GM23338 (cell line): ENCODE measurements at regions not wholly inside any gene's neighbourhood (a gene's known extent, or its start where the extent isn't known, plus 50 kb on each side); places are given as distances from the start of the nearest gene placed in this dataset.

Experiments
- ATAC-seq: fragments of 200-7000 bp; cut with Tn5 transposase; 3 replicates; pipeline ENCODE4 v1.9.1; 2020
- DNase-seq: peaks from one replicate; pipeline ENCODE4 v3.0.0-alpha.2; 2015; ENCODE audit warnings: low spot score
- H2AFZ ChIP-seq: fragments of 200-600 bp; sonication (generic); 2 replicates; pipeline ENCODE4 v1.8.0; 2016; ENCODE audit warnings: antibody characterized with exemption, mild to moderate bottlenecking, moderate library complexity
- H3F3A ChIP-seq: fragments of 200-600 bp; sonication (generic); replicated peaks from 2 replicates; pipeline ENCODE4 v1.8.0; 2017; ENCODE audit warnings: antibody characterized with exemption, mixed run types, low read depth
- H3K27ac ChIP-seq: fragments of 200-600 bp; sonication (generic); 2 replicates; pipeline ENCODE4 v1.6.1; 2016; ENCODE audit warnings: low read depth
- H3K27me3 ChIP-seq: fragments of 200-600 bp; sonication (generic); 2 replicates; pipeline ENCODE4 v1.8.0; 2016; ENCODE audit warnings: mild to moderate bottlenecking, mixed run types, moderate library complexity; ENCODE audit not compliant: insufficient read depth
- H3K36me3 ChIP-seq: fragments of 200-600 bp; sonication (generic); 2 replicates; pipeline ENCODE4 v1.8.0; 2016; ENCODE audit warnings: mild to moderate bottlenecking; ENCODE audit not compliant: insufficient read depth
- H3K4me1 ChIP-seq: fragments of 200-600 bp; sonication (generic); 2 replicates; pipeline ENCODE4 v1.8.0; 2016; ENCODE audit warnings: mild to moderate bottlenecking, moderate library complexity; ENCODE audit not compliant: insufficient read depth
- H3K4me2 ChIP-seq: fragments of 200-600 bp; sonication (generic); 2 replicates; pipeline ENCODE4 v1.7.1; 2017; ENCODE audit warnings: mixed run types
- H3K4me3 ChIP-seq: fragments of 200-600 bp; sonication (generic); 2 replicates; pipeline ENCODE4 v1.6.1; 2016; ENCODE audit warnings: mixed run types
- H3K79me2 ChIP-seq: fragments of 200-600 bp; sonication (generic); replicated peaks from 2 replicates; pipeline ENCODE4 v1.8.0; 2017; ENCODE audit warnings: mild to moderate bottlenecking; ENCODE audit not compliant: insufficient read depth
- H3K9me2 ChIP-seq: fragments of 200-600 bp; sonication (generic); 2 replicates; pipeline ENCODE4 v1.8.0; 2017; ENCODE audit not compliant: insufficient read depth
- H4K20me1 ChIP-seq: fragments of 200-600 bp; sonication (generic); replicated peaks from 2 replicates; pipeline ENCODE4 v1.8.0; 2017; ENCODE audit warnings: mild to moderate bottlenecking; ENCODE audit not compliant: insufficient read depth
- H3K27ac Mint-ChIP-seq: 2 replicates; pipeline ENCODE4 v1.8.0; 2020; ENCODE audit warnings: inconsistent platforms, mild to moderate bottlenecking, moderate library complexity, mixed read lengths
- H3K27me3 Mint-ChIP-seq: 3 replicates; pipeline ENCODE4 v1.8.0; 2022; ENCODE audit warnings: low read depth, mild to moderate bottlenecking, moderate library complexity, mixed read lengths, inconsistent platforms; ENCODE audit not compliant: insufficient read depth, poor library complexity
- H3K36me3 Mint-ChIP-seq: 3 replicates; pipeline ENCODE4 v1.8.0; 2021; ENCODE audit warnings: low read depth, mild to moderate bottlenecking, inconsistent platforms, moderate library complexity, mixed read lengths
- H3K4me1 Mint-ChIP-seq: 3 replicates; pipeline ENCODE4 v1.8.0; 2020; ENCODE audit warnings: mild to moderate bottlenecking, inconsistent platforms, mixed read lengths
- H3K4me3 Mint-ChIP-seq: 3 replicates; pipeline ENCODE4 v1.8.0; 2021; ENCODE audit warnings: moderate library complexity, mild to moderate bottlenecking, inconsistent platforms, mixed read lengths
- H3K9me3 Mint-ChIP-seq: 3 replicates; pipeline ENCODE4 v1.8.0; 2020; ENCODE audit warnings: moderate library complexity, mild to moderate bottlenecking, inconsistent platforms, mixed read lengths
- CREB1 ChIP-seq: fragments of 250-450 bp; sonication (Bioruptor Pico); IDR thresholded peaks from 2 replicates; pipeline ENCODE4 v1.5.0; 2020; ENCODE audit warnings: low read depth, mild to moderate bottlenecking, moderate library complexity
- EZH2 ChIP-seq: fragments of 200-600 bp; sonication (generic); IDR thresholded peaks from one replicate; pipeline ENCODE4 v1.8.0; 2017; ENCODE audit warnings: antibody characterized with exemption, mild to moderate bottlenecking, low read depth; ENCODE audit not compliant: unreplicated experiment
- EZH2phosphoT487 ChIP-seq: fragments of 200-600 bp; sonication (generic); IDR thresholded peaks from one replicate; pipeline ENCODE4 v1.8.1; 2018; ENCODE audit warnings: antibody characterized with exemption; ENCODE audit not compliant: unreplicated experiment
- JUNB ChIP-seq: IDR thresholded peaks from one replicate; pipeline ENCODE4 v1.6.1; 2016; ENCODE audit warnings: antibody characterized with exemption; ENCODE audit not compliant: unreplicated experiment
- NANOG ChIP-seq: IDR thresholded peaks from 2 replicates; pipeline ENCODE4 v1.6.1; 2016; ENCODE audit warnings: antibody characterized with exemption, borderline replicate concordance
- POLR2AphosphoS5 ChIP-seq: IDR thresholded peaks from 2 replicates; pipeline ENCODE4 v1.6.1; 2016; ENCODE audit warnings: antibody characterized with exemption, low read depth
- STAT1 ChIP-seq: IDR thresholded peaks from one replicate; pipeline ENCODE4 v1.6.1; 2016; ENCODE audit warnings: antibody characterized with exemption; ENCODE audit not compliant: unreplicated experiment
- ZNF114 ChIP-seq: fragments of 250-450 bp; sonication (Bioruptor Pico); IDR thresholded peaks from 2 replicates; pipeline ENCODE4 v1.5.0; 2020; ENCODE audit warnings: mild to moderate bottlenecking, moderate library complexity
- ZNF331 ChIP-seq: fragments of 250-450 bp; sonication (Bioruptor Pico); IDR thresholded peaks from 2 replicates; pipeline ENCODE4 v1.5.0; 2020; ENCODE audit warnings: low read depth, mild to moderate bottlenecking, moderate library complexity
- TF ChIP-seq, protein P1 (sequence below): IDR thresholded peaks from 2 replicates; pipeline ENCODE4 v1.6.1; 2016; ENCODE audit warnings: antibody characterized with exemption
- TF ChIP-seq, protein P2 (sequence below): IDR thresholded peaks from one replicate; pipeline ENCODE4 v1.6.1; 2018; ENCODE audit warnings: antibody characterized with exemption; ENCODE audit not compliant: unreplicated experiment
- TF ChIP-seq, protein P3 (sequence below): fragments of 250-450 bp; sonication (Bioruptor Pico); IDR thresholded peaks from 2 replicates; pipeline ENCODE4 v1.5.0; 2020; ENCODE audit warnings: mild to moderate bottlenecking, moderate library complexity
- TF ChIP-seq, protein P4 (sequence below), 2 experiments: fragments of 200-600 bp in 1 of 2; sonication (generic) in 1 of 2; conservative IDR thresholded peaks; 2 replicates each; pipeline versions ENCODE4 v1.5.1 to v1.6.1; 2016 to 2017; ENCODE audit warnings: antibody characterized with exemption in 2 of 2, low read depth in 2 of 2, mild to moderate bottlenecking in 2 of 2, moderate library complexity in 1 of 2

DNA sequence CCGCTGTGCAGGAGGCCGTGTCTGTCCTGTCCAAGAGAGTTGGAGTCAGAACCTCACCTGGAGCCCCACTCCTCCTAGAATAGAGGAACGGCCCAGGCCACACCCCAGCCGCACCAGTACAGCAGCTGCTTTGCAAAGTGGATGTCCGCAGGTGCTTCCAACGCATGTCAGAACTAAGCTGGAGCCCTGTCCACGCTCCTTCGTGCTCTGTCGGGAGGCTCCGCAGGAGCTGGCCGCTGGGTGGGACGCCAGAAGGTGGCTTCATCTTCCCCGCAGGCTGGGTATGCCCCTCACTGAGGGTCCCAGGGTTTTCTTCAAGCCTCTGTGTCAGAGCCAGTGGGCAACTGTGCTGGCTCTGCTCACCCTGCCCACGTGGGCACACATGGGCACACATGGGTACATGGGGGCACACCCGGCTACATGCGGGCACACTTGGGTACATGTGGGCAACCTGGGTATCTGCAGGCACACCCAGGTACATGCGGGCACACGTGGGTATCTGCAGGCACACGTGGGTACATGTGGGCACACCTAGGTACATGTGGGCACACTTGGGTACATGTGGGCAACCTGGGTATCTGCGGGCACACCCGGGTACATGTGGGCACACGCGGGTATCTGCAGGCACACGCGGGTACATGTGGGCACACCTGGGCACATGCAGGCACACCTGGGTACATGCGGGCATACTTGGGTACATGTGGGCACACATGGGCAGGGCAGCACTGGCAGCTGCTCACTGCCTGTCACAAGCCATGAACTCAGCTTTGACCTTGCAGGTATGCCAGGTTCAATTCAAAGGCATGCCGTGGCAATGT lies 67.1 kb upstream of the CTDP1 start:
- Mint-ChIP-seq H3K4me1 (peaks cover 5% of the 10 kb centered on the region; the same call in 2 of the 3 replicates), H3K36me3 (no peaks in the 10 kb centered on the region), H3K9me3 (no peaks in the 10 kb centered on the region), H3K27me3 (peaks cover 12% of the 10 kb centered on the region), H3K27ac (no peak overlapping the region), H3K4me3 (no peak overlapping the region)
- Histone ChIP-seq H3K36me3 (no peaks in the 10 kb centered on the region), H3K4me1 (no peaks in the 10 kb centered on the region), H3F3A (no peaks in the 10 kb centered on the region; the same call in 1 of the 2 replicates), H3K79me2 (no peaks in the 10 kb centered on the region), H3K4me3 (no peak overlapping the region), H4K20me1 (no peaks in the 10 kb centered on the region), H2AFZ (no peak overlapping the region), H3K27me3 (no peaks in the 10 kb centered on the region), H3K4me2 (no peak overlapping the region), H3K27ac (no peak overlapping the region), H3K9me2 (no peaks in the 10 kb centered on the region)
- DNase-seq (no peak), ATAC-seq (no peak)
- TF ChIP-seq ZNF331 (CRISPR knock-in tag) = no peak
- TF ChIP-seq NANOG = no peak
- no peak for TF ChIP-seq JUNB
- no peak for TF ChIP-seq STAT1
- no peak for TF ChIP-seq EZH2phosphoT487
- TF ChIP-seq, protein P1, sequence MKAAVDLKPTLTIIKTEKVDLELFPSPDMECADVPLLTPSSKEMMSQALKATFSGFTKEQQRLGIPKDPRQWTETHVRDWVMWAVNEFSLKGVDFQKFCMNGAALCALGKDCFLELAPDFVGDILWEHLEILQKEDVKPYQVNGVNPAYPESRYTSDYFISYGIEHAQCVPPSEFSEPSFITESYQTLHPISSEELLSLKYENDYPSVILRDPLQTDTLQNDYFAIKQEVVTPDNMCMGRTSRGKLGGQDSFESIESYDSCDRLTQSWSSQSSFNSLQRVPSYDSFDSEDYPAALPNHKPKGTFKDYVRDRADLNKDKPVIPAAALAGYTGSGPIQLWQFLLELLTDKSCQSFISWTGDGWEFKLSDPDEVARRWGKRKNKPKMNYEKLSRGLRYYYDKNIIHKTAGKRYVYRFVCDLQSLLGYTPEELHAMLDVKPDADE = no peak
- TF ChIP-seq CREB1 = no peak
- TF ChIP-seq ZNF114 (CRISPR knock-in tag) = no peak
- TF ChIP-seq POLR2AphosphoS5 = no peak
- no peak for TF ChIP-seq EZH2
- TF ChIP-seq, protein P2, sequence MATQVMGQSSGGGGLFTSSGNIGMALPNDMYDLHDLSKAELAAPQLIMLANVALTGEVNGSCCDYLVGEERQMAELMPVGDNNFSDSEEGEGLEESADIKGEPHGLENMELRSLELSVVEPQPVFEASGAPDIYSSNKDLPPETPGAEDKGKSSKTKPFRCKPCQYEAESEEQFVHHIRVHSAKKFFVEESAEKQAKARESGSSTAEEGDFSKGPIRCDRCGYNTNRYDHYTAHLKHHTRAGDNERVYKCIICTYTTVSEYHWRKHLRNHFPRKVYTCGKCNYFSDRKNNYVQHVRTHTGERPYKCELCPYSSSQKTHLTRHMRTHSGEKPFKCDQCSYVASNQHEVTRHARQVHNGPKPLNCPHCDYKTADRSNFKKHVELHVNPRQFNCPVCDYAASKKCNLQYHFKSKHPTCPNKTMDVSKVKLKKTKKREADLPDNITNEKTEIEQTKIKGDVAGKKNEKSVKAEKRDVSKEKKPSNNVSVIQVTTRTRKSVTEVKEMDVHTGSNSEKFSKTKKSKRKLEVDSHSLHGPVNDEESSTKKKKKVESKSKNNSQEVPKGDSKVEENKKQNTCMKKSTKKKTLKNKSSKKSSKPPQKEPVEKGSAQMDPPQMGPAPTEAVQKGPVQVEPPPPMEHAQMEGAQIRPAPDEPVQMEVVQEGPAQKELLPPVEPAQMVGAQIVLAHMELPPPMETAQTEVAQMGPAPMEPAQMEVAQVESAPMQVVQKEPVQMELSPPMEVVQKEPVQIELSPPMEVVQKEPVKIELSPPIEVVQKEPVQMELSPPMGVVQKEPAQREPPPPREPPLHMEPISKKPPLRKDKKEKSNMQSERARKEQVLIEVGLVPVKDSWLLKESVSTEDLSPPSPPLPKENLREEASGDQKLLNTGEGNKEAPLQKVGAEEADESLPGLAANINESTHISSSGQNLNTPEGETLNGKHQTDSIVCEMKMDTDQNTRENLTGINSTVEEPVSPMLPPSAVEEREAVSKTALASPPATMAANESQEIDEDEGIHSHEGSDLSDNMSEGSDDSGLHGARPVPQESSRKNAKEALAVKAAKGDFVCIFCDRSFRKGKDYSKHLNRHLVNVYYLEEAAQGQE = no peak
- TF ChIP-seq, protein P3, sequence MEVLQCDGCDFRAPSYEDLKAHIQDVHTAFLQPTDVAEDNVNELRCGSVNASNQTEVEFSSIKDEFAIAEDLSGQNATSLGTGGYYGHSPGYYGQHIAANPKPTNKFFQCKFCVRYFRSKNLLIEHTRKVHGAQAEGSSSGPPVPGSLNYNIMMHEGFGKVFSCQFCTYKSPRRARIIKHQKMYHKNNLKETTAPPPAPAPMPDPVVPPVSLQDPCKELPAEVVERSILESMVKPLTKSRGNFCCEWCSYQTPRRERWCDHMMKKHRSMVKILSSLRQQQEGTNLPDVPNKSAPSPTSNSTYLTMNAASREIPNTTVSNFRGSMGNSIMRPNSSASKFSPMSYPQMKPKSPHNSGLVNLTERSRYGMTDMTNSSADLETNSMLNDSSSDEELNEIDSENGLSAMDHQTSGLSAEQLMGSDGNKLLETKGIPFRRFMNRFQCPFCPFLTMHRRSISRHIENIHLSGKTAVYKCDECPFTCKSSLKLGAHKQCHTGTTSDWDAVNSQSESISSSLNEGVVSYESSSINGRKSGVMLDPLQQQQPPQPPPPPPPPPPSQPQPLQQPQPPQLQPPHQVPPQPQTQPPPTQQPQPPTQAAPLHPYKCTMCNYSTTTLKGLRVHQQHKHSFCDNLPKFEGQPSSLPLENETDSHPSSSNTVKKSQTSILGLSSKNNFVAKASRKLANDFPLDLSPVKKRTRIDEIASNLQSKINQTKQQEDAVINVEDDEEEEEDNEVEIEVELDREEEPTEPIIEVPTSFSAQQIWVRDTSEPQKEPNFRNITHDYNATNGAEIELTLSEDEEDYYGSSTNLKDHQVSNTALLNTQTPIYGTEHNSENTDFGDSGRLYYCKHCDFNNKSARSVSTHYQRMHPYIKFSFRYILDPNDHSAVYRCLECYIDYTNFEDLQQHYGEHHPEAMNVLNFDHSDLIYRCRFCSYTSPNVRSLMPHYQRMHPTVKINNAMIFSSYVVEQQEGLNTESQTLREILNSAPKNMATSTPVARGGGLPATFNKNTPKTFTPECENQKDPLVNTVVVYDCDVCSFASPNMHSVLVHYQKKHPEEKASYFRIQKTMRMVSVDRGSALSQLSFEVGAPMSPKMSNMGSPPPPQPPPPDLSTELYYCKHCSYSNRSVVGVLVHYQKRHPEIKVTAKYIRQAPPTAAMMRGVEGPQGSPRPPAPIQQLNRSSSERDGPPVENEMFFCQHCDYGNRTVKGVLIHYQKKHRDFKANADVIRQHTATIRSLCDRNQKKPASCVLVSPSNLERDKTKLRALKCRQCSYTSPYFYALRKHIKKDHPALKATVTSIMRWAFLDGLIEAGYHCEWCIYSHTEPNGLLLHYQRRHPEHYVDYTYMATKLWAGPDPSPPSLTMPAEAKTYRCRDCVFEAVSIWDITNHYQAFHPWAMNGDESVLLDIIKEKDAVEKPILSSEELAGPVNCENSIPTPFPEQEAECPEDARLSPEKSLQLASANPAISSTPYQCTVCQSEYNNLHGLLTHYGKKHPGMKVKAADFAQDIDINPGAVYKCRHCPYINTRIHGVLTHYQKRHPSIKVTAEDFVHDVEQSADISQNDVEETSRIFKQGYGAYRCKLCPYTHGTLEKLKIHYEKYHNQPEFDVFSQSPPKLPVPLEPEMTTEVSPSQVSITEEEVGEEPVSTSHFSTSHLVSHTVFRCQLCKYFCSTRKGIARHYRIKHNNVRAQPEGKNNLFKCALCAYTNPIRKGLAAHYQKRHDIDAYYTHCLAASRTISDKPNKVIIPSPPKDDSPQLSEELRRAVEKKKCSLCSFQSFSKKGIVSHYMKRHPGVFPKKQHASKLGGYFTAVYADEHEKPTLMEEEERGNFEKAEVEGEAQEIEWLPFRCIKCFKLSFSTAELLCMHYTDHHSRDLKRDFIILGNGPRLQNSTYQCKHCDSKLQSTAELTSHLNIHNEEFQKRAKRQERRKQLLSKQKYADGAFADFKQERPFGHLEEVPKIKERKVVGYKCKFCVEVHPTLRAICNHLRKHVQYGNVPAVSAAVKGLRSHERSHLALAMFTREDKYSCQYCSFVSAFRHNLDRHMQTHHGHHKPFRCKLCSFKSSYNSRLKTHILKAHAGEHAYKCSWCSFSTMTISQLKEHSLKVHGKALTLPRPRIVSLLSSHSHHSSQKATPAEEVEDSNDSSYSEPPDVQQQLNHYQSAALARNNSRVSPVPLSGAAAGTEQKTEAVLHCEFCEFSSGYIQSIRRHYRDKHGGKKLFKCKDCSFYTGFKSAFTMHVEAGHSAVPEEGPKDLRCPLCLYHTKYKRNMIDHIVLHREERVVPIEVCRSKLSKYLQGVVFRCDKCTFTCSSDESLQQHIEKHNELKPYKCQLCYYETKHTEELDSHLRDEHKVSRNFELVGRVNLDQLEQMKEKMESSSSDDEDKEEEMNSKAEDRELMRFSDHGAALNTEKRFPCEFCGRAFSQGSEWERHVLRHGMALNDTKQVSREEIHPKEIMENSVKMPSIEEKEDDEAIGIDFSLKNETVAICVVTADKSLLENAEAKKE (CRISPR knock-in tag) = no peak
- TF ChIP-seq, protein P4, sequence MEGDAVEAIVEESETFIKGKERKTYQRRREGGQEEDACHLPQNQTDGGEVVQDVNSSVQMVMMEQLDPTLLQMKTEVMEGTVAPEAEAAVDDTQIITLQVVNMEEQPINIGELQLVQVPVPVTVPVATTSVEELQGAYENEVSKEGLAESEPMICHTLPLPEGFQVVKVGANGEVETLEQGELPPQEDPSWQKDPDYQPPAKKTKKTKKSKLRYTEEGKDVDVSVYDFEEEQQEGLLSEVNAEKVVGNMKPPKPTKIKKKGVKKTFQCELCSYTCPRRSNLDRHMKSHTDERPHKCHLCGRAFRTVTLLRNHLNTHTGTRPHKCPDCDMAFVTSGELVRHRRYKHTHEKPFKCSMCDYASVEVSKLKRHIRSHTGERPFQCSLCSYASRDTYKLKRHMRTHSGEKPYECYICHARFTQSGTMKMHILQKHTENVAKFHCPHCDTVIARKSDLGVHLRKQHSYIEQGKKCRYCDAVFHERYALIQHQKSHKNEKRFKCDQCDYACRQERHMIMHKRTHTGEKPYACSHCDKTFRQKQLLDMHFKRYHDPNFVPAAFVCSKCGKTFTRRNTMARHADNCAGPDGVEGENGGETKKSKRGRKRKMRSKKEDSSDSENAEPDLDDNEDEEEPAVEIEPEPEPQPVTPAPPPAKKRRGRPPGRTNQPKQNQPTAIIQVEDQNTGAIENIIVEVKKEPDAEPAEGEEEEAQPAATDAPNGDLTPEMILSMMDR (conservative IDR thresholded peaks at IDR 0.05; ENCODE audit: low read depth in 2 of 2) = no peak
